ACHN (cell line): ENCODE measurements at regions not wholly inside any gene's neighbourhood (a gene's known extent, or its start where the extent isn't known, plus 50 kb on each side); places are given as distances from the start of the nearest gene placed in this dataset.
"Not testable (repeated sequence)": the region's sequence is repeated elsewhere in the genome, so short reads cannot be mapped to it uniquely, and the experiment has no call there.

ENCODE experiments used
- DNase-seq: peaks from one replicate; pipeline ENCODE4 v3.0.0-alpha.2; 2015
- in situ Hi-C: cut with HindIII; loops from 2 replicates; pipeline ENCODE4 v1.10.0; 2017; ENCODE audit warnings: low sequenced_read_pairs, low pct_ligation_motif_present, low pct_unique_long_range_greater_than_20kb

GRCh38 chr3:34033839-34034238, 235.4 kb downstream of the PDCD6IP start:
- in situ Hi-C loops: no loop called here
- no peak for DNase-seq

GRCh38 chr3:34034840-34035239, 236.4 kb downstream of the PDCD6IP start:
- in situ Hi-C loops: no loop called here

GRCh38 chr3:34035775-34036174, 237.3 kb downstream of the PDCD6IP start:
- in situ Hi-C loops: no loop called here
- DNase-seq: no peak

More at GRCh38 chr3:34034840-34035239, 236.4 kb downstream of the PDCD6IP start:
- no peak for DNase-seq

- no peak for DNase-seq
- in situ Hi-C loops: no loop called here
Observed at GRCh38 chr3:34037260-34037659, 238.8 kb downstream of the PDCD6IP start.

GRCh38 chr3:34038131-34038530, 239.7 kb downstream of the PDCD6IP start:
- in situ Hi-C loops: no loop called here

GRCh38 chr3:34046154-34046553, 247.7 kb downstream of the PDCD6IP start:
- no peak for DNase-seq
- in situ Hi-C loops: no loop called here

More at GRCh38 chr3:34038131-34038530, 239.7 kb downstream of the PDCD6IP start:
- no peak for DNase-seq

GRCh38 chr3:34053626-34054025, 255.2 kb downstream of the PDCD6IP start:
- DNase-seq: no peak
- in situ Hi-C loops: no loop called here

- DNase-seq: no peak
- in situ Hi-C loops: no loop called here
Observed at GRCh38 chr3:34056181-34056910, 257.9 kb downstream of the PDCD6IP start.

- DNase-seq: peak; percentile 58
- in situ Hi-C loops: no loop called here
Observed at GRCh38 chr3:34056951-34057390, 258.5 kb downstream of the PDCD6IP start.

GRCh38 chr3:34060995-34061394, 262.6 kb downstream of the PDCD6IP start:
- DNase-seq, in situ Hi-C loops: not testable (repeated sequence)

GRCh38 chr3:34065901-34066300, 267.5 kb downstream of the PDCD6IP start:
- DNase-seq: no peak
- in situ Hi-C loops: no loop called here

GRCh38 chr3:34066328-34066727, 267.9 kb downstream of the PDCD6IP start:
- in situ Hi-C loops: no loop called here
- no peak for DNase-seq

GRCh38 chr3:34066999-34067398, 268.6 kb downstream of the PDCD6IP start:
- DNase-seq: no peak
- in situ Hi-C loops: no loop called here

- in situ Hi-C loops: no loop called here
- no peak for DNase-seq
Observed at GRCh38 chr3:34067536-34068051, 269.2 kb downstream of the PDCD6IP start.

- DNase-seq: no peak
Observed at GRCh38 chr3:34068505-34068904, 270.1 kb downstream of the PDCD6IP start.

GRCh38 chr3:34070831-34071585, 272.6 kb downstream of the PDCD6IP start:
- no peak for DNase-seq
- in situ Hi-C loops: no loop called here

More at GRCh38 chr3:34068505-34068904, 270.1 kb downstream of the PDCD6IP start:
- in situ Hi-C loops: no loop called here

GRCh38 chr3:34072297-34072696, 273.9 kb downstream of the PDCD6IP start:
- in situ Hi-C loops: no loop called here
- no peak for DNase-seq

GRCh38 chr3:34073111-34073510, 274.7 kb downstream of the PDCD6IP start:
- in situ Hi-C loops: no loop called here
- no peak for DNase-seq

- no peak for DNase-seq
- in situ Hi-C loops: no loop called here
Observed at GRCh38 chr3:34073961-34074360, 275.5 kb downstream of the PDCD6IP start.
